GM18517 (cell line): ENCODE measurements at regions not wholly inside any gene's neighbourhood (a gene's known extent, or its start where the extent isn't known, plus 50 kb on each side); places are given as distances from the start of the nearest gene placed in this dataset.
A peak's percentile ranks its signal among the peaks of the same experiment; 100 is the strongest.

ENCODE experiments used
- ATAC-seq: cut with Tn5 transposase; IDR thresholded peaks from one replicate; pipeline ENCODE4 v1.9.1; 2021; ENCODE audit warnings: mild to moderate bottlenecking, moderate library complexity; ENCODE audit not compliant: unreplicated experiment

DNA sequence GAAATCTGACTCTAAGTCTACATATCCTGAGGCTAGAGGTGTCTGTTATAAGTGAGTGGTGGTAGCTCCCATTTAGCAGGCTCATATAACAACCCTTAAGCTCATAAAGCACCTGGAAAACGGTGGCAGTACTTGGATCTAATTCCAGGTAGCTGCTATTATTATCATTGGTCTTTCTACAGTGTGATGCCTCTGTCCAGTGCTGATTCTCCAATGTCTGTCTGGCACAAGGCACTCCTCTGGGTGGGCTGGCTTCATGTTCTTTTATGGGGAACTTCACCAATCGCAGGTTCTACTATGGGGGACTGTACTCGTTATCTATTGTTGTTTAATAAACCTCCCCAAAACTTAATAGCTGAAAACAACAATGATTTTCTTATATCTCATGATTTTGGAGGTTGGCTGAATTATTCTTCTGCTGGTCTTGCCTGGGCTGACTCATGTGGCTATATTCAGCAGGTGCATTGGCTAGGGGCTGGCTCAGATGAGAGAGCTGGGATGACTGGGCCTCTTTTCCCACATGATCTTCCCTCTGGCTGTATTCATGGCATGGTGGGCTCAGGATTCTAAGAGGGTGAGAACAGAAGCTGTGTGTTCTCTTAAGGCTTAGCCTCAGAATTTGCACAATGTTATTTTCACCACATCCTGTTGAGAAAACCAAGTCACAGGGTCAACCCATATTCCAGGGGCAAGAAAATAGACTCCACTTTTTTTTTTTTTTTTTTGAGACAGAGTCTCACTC, 93.0 kb upstream of the PCGF5 start:
- ATAC-seq = no peak

- no peak for ATAC-seq
Measured at GRCh38 chr10:91135113-91135512, 85.3 kb upstream of the PCGF5 start.

DNA sequence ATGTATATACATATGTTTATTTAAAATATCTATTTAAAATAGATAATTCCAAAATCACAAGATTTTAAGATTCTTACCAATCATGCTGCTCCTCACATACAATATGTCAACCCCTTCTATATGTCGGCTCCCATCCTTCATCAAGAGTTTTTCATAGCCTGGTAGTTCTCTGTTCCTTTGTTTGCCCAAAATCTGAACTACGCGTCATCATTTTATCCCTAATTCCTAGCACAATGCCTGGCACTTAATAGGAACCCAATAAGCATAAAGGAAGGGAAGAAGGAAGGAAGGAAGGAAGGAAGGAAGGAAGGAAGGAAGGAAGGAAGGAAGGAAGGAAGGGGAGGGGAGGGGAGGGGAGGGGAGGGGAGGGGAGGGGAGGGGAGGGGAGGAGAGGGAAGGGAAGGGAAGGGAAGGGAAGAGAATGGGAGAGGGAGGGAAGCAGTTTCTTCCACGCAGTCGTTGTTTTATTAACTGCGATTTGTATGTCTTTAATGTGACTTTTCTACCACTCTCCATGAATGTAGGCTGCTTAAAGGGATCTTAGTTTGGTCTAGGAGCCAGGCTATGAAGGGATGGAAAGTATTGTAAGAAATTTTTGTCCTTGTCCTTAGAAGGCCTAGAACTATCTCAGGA, 83.3 kb upstream of the PCGF5 start:
- ATAC-seq = no peak

- no peak for ATAC-seq
Measured at GRCh38 chr10:91137822-91138221, 82.6 kb upstream of the PCGF5 start.

GRCh38 chr10:91140995-91141549, 79.4 kb upstream of the PCGF5 start:
- ATAC-seq = no peak

GRCh38 chr10:91144961-91145360, 75.5 kb upstream of the PCGF5 start:
- ATAC-seq = no peak

- no peak for ATAC-seq
Measured at GRCh38 chr10:91146146-91146545, 74.3 kb upstream of the PCGF5 start.

DNA sequence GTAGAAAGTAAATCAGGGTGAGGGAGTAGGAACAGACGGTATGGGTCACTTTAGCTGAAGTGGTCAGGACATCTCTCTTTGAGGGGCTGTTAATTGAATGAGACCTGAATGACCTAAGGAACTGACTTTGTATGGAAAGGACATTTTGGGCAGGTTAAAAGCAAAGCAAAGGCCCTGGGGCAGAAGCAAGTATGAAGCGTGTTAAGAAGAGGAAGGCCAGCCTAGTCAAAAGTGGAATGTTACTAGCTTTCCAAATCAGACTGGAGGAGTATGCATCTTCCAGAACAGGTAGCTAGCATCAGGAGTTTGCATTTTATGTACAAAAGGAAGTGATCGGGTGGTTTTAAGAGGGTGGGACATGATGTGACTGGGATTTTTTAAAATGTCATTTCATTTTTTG, 70.9 kb upstream of the PCGF5 start:
- ATAC-seq = no peak

DNA sequence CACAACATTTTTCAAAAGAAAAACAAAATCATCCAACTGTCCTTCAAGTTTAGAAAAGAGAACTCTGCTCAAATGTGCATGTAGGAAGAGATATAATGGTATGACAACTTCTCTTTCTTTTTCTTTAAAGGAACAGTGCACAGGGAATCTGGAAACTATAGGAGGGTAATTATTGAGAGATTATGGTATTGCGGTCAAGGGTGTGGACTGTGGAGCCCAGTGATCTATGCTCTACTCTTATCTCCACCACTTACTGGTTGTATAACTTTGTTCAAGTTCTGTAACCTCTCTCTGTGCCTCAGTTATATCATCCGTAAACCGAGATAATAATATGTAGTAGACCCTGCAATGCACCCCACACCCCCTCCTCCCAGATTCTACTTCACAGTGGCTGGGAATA, 69.8 kb upstream of the PCGF5 start:
- no peak for ATAC-seq

GRCh38 chr10:91153508-91153907, 67.0 kb upstream of the PCGF5 start:
- no peak for ATAC-seq

GRCh38 chr10:91154842-91155241, 65.6 kb upstream of the PCGF5 start:
- no peak for ATAC-seq

DNA sequence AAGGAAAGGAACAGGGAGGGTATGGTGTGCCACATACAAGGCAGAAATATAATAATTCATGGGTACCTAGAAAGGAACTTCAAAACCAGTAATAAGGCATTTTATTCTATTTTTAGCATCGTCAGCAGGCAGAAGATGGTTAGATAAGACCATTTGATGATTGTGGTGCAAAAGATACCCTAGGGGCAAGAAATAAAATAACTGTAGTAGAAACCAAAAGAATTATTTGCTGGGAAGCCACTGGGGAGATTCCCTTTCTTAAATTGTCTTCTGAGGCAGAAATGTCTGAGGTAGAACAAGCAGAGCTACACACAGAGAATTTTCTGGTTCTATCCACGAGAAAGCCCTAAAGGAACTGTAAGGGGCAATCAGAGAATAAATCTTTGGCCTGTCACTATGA, 64.3 kb upstream of the PCGF5 start:
- no peak for ATAC-seq

- no peak for ATAC-seq
Measured at GRCh38 chr10:91159254-91159783, 61.1 kb upstream of the PCGF5 start.

- ATAC-seq = no peak
Measured at GRCh38 chr10:91162050-91162494, 58.4 kb upstream of the PCGF5 start.

DNA sequence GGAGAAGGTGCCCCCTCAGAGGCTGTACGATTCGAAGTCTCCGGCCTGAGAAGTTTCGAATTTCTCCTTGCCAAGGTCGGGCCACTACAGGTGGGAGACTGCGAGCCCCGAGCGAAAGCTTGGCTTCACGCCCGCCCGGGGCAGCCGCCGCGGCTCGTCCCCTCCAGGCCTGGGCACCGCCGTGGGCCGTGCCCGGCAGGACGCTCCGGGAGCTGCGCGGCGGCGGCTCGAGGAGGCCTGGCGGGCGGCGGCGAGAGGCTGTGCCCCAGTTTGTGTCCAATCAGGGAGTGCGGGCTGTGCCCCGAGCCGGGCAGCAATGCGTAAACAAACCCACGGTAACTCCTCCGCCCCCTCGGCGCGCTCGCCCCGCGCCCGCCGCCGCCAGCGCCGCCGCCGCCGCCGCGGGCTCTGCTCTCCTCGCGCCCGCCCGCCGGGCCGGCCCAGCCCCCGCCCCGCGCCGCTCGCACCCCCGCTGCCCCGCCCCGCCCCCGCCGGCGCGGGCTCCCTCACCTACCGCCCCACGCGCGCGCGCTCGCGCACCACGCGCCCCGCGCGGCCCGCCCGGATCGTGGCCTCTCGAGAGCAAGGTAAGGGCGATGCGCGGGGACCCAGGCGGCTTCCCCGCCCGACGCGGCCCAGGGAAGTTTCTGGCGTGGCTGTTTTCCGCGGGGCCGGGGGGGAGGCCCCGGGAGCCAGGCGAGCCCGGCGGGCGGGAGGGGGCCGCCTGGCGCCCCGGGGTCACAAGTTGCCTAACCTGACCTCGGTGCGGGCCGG, 57.8 kb upstream of the PCGF5 start:
- peak; percentile 56 for ATAC-seq

GRCh38 chr10:91163269-91163868, 57.1 kb upstream of the PCGF5 start:
- peak; percentile 48 for ATAC-seq

- peak; percentile 6 for ATAC-seq
Measured at GRCh38 chr10:91163869-91164474, 56.5 kb upstream of the PCGF5 start.

DNA sequence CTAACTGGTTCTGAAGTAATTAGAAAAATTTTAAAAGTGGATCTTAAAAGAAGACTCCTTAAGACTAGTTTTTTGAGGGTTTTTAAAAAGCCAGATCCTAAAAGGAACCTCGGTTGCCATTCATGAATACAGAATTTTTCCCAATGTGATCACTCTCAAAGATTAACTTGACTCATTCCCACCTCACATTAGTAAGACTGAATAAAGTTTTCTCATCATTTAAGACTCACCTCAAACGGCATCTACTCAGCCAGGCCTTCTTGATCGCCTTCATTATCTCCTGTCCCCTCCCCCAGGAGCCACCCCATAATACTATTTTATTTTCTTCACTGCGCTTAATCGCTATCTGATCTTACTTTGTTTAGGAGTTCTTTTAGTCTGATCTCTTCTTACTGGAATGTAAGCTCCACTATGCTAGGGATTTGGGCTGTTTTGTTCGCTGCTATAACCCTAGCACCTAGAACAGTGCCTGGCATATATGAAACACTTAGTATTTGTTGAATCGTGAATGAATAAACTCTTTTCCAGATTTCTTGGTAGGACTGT, 55.9 kb upstream of the PCGF5 start:
- ATAC-seq = no peak

DNA sequence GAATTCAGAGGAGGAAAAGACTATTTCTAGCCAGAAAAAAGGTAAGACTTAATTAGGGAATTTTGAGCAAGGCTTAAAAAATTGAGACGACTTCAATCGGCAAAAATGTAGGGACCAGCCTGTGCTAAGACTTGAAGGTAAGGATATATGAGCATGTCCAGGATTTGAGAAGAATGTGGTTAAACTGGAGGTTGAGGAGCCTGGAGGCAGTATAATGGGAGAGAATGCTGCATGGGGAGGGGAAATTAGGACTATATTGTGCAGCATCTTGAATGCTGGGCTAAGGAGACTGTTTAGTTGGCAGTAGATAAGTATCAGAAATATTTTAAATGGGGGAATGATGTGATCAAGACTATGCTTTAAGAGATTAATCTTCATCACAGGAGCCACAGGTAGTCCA, 53.1 kb upstream of the PCGF5 start:
- ATAC-seq = no peak

DNA sequence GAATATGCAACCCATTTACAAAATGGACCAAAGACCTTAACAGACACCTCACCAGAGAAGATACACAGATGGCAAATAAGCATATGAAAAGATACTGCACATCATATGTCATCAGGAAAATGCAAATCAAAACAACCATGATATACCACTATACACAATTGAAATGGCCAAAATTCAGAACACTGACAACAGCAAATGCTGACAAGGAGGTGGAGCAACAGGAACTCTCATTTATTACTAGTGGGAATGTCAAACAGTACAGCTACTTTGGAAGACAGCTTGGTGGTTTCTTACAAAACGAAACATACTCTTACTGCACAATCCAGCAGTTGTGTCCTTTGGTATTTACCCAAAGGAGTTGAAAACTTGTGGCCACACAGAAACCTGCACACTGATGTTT, 50.0 kb upstream of the PCGF5 start:
- ATAC-seq = no peak
